ENCODE measurements at regions not wholly inside any gene's neighbourhood (a gene's known extent, or its start where the extent isn't known, plus 50 kb on each side); places are given as distances from the start of the nearest gene placed in this dataset.

DNA sequence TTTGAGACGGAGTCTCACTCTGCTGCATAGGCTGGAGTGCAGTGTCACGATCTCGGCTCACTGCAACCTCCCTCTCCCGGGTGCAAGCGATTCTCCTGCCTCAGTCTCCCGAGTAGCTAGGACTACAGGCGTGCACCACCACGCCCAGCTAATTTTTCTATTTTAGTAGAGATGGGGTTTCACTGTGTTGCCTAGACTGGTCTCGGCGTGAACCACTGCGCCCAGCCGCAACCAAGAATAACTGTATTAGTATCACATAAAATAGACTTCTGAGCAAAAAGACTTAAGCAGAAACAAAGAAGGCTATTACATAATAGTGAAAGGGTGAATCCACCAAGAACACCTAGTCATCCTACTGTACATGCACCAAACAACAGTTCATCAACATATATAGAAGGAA is 67.6 kb upstream of the TFEC start:
- TF ChIP-seq POLR2AphosphoS5 (IDR thresholded peaks at IDR 0.05) = no peak
- TF ChIP-seq CTCF (IDR thresholded peaks at IDR 0.05) = no peak
- TF ChIP-seq EP300 (IDR thresholded peaks at IDR 0.05) = no peak

Data from stomach (tissue), 4 donors.